Left colon (tissue), 2 donors: ENCODE measurements at regions not wholly inside any gene's neighbourhood (a gene's known extent, or its start where the extent isn't known, plus 50 kb on each side); places are given as distances from the start of the nearest gene placed in this dataset.
"Not testable (repeated sequence)": the region's sequence is repeated elsewhere in the genome, so short reads cannot be mapped to it uniquely, and the experiment has no call there.

ENCODE experiments used
- ATAC-seq: fragments of 200-7000 bp; cut with Tn5 transposase; one replicate; pipeline ENCODE4 v1.9.1; 2020; ENCODE audit warnings: mild to moderate bottlenecking, moderate library complexity
- DNase-seq, 2 donors: peaks; one replicate each; pipeline ENCODE4 v3.0.0-alpha.2; 2020
- intact Hi-C, 2 donors: fragments of 100-400 bp; cut with DNase I in 1 of 2; cut with micrococcal nuclease in 1 of 2; formaldehyde crosslinking; loops; one replicate each; pipeline versions ENCODE4 v1.11.2 to v1.14.0; 2022; cut with DNase I, micrococcal nuclease
- donor health status: DM: no; HTN: no; CAD: no.
- donor health status: DM: yes; HTN: yes; CAD: no.

GRCh38 chr16:63697736-63698135 lies 1424.1 kb downstream of the CDH11 start:
- DNase-seq (no peak), ATAC-seq (no peak)
- intact Hi-C loops, result no loop called here

GRCh38 chr16:63695347-63695746 lies 1426.5 kb downstream of the CDH11 start:
- ATAC-seq (no peak), DNase-seq (no peak)
- intact Hi-C loops, result no loop called here

DNA sequence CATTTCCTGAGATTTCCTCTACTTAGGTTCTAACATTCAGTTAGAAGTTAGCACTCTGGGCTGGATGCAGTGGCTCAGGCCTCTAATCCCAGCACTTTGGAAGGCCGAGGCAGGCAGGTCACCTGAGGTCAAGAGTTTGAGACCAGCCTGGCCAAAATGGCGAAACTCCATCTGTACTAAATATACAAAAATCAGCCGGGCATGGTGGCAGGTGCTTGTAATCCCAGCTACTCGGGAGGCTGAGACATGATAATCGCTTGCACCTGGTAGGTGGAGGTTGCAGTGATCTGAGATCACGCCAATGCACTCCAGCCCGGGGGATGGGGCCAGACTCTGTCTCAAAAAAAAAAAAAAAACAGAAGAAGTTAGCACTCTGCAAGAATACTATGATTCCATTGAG lies 1430.9 kb downstream of the CDH11 start:
- no peak for ATAC-seq

GRCh38 chr16:63690267-63690666 lies 1431.6 kb downstream of the CDH11 start:
- DNase-seq (no peak), ATAC-seq (no peak)
- intact Hi-C loops, result no loop called here

More for the DNA sequence above, 1430.9 kb downstream of the CDH11 start:
- DNase-seq, result no peak
- intact Hi-C loops, result no loop called here

GRCh38 chr16:63689068-63689467 lies 1432.8 kb downstream of the CDH11 start:
- DNase-seq (no peak), ATAC-seq (no peak)
- intact Hi-C loops, result no loop called here

- no peak for DNase-seq
- intact Hi-C loops, result no loop called here
- no peak for ATAC-seq
Observed at GRCh38 chr16:63684149-63685101, 1437.4 kb downstream of the CDH11 start.

DNA sequence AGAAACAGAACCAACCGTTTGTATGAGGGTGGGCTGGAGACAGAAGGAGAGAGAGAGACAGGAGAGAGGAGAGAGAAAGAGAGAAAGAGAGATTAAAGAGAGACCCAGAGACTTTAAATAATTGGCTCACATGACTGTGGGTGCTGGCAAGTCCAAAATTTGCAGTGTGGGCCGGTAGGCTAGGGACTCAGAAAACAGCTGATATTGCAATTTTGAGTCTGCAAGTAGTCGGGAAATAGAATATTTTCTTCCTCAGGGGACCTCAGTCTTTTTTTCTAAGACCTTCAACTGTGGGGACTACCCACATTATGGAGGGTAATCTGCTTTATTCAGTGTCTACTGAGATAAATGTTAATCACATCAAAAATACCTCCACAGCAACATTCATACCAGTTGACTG lies 1439.0 kb downstream of the CDH11 start:
- DNase-seq, result no peak
- intact Hi-C loops, result no loop called here
- ATAC-seq, result no peak

- DNase-seq (no peak), ATAC-seq (no peak)
- intact Hi-C loops, result no loop called here
Observed at GRCh38 chr16:63672493-63672892, 1449.4 kb downstream of the CDH11 start.

DNA sequence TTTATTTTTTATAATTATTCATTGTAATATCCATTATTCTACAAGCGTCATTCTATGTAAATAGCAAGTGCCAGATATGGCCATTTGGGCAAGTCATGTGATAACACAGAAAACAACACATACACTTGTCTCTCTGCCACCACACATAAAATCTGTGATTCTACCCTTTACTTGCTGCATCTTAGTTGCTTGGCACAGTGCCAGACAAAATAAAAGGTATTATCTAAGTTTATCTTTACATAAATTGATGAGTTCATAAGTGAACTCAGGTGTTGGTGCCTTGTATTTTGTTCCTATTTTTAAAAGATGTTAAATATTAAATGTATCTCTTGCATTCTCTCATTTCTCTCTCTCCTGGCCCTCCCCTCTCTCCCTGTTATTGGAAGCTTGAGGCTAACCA lies 1458.7 kb downstream of the CDH11 start:
- DNase-seq (no peak), ATAC-seq (no peak)
- intact Hi-C loops, result no loop called here

DNA sequence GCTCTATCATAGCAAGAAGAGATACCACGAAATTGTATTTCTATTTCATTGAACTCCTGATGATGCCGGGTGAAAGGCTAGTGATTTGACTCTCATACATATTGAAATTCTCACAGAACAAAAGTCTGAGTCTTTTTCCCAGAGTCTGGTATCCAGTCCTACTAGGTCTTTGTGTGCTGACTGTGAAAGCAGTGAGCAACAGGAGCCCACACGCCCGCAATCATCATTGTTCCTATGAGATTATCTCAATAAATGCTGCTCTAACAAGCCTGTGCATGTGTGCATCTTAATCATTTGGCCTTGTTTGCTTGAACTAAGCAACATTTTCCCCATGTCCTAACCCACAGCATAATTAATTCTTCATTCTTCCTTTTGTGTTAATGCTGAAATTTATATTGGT lies 1466.0 kb downstream of the CDH11 start:
- no peak for ATAC-seq
- intact Hi-C loops, result no loop called here

GRCh38 chr16:63653044-63653839 lies 1468.6 kb downstream of the CDH11 start:
- intact Hi-C loops, result no loop called here
- DNase-seq (no peak), ATAC-seq (no peak)

More for the DNA sequence above, 1466.0 kb downstream of the CDH11 start:
- DNase-seq, result no peak

DNA sequence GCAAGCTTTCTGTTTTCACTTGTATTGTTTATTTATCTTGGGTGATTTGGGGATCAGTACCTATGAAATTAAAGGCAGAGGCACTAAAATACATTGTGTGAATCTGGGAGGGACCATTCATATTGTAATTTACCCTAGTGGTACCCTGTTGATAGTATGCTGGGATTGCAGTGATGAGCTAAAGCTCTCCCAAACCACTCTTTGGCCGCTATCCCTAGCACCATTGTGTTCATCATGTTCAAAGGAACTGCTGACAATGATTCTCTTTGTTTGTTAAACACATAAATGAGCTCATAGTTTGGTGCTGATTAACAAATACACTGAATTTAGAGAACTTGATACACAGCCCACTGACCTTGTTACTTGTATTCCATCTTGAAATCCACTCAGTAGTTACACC lies 1469.8 kb downstream of the CDH11 start:
- DNase-seq, result no peak
- intact Hi-C loops, result no loop called here
- ATAC-seq, result no peak

DNA sequence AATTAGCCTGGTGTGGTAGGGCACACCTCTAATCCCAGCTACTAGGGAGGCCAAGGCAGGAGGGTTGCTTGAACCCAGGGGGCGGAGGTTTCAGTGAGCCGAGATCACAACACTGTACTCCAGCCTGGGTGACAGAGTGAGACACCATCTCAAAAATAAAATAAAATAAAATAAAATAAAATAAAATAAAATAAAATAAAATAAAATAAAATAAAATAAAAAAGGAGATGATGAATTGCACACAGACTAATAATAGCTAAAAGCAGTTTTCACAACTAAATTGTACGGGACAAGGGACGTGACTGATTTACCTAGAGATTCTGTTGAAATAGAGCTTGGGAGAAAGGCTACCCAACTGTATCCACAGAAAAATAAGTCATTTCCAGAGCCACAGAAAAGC lies 1471.3 kb downstream of the CDH11 start:
- intact Hi-C loops, result no loop called here
- no peak for ATAC-seq

DNA sequence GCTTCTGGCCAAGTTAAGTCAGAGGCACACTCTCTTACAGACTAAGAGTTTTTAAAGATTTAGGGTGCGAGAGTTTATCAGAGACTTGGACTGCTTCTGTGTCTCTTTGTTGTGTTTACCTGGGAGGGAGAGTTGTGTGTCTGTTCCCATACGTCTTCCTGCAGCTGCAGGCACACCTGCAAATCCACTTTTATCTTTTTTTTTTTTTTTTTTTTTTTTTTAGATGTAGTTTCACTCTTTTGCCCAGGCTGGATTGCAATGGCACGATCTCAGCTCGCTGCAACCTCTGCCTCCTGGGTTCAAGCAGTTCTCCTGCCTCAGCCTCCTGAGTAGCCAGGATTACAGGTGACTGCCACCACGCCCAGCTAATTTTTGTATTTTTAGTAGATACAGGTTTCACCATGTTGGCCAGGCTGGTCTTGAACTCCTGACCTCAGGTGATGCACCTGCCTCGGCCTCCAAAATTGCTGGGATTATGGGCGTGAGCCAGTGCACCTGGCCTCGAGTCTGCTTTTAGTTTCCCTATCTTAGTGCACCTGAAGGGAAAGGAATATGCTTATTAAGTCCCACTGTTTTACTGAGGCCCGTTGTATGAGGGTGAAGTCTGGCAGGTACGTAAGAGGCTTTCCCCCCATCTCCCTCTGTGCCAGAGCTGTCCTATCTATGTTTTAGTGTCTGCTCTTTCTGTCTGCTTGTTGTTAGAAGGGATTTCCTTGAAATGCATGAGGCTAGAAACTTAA lies 1488.0 kb downstream of the CDH11 start:
- ATAC-seq, intact Hi-C loops, DNase-seq: not testable (repeated sequence)

More for the DNA sequence above, 1471.3 kb downstream of the CDH11 start:
- DNase-seq, result no peak

DNA sequence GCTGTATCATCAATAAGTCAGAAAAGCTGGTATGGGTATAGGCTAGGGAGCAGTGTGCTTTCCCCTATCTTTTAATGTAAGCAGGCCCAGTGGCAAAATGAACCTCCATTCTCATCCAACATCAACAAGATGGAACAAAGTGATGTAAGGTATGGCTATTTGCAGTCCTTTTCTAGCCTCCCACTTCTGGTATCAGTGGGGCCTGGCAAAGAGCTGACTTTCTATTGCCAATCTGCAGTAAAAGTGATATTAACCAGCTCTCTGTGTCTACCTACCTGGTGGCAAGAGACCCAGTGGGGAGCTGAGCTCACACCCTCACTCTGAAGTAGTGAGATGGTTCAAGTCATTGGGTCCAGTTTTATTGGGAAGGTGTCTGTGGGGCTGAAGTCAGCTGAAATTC lies 1492.6 kb downstream of the CDH11 start:
- DNase-seq, result no peak
- ATAC-seq, result no peak
- intact Hi-C loops, result no loop called here

- intact Hi-C loops, result no loop called here
- ATAC-seq, result no peak
- DNase-seq, result no peak
Observed at GRCh38 chr16:63628812-63629211, 1493.1 kb downstream of the CDH11 start.

DNA sequence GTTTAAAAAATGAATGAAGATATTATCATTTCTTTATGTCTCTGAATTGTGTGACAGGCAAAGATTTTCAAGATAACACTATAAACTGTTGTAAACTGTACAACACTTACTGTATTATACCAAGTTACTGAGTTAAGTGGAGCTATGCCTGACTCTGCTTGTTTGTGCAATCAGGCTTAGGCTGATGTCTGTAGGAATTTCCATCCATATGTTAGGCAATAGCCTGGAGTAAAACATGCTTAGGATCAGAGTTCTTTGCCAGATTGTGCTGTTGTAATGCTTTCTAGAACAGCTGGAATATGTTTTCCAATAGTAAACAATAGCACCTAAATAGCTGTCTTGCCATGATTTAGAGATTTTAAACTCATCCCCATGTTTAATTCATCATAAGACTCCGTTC lies 1496.7 kb downstream of the CDH11 start:
- no peak for ATAC-seq
- no peak for DNase-seq
- intact Hi-C loops, result no loop called here

DNA sequence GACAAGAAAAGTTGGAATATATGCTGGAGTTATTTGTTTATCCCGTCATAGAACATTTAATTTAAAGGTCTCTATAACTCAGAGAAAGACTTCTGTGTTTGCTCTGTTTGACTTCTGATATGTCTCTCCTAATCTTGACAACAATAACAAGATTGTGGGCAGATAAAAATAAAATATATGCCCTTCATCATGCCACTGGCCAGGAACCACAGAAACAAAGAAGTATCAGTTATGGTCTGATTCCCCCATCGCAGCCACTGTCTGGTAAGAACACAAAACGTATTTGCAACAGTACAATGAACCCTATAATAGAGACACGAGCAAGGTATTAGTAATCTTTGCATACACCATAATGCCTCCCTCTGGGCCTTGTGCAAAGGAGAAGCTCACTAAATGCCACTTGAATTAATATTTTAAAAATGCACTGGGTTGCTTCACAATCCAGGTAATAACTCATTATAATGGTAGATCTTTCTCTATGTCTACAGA lies 1498.3 kb downstream of the CDH11 start:
- DNase-seq, result no peak
- intact Hi-C loops, result no loop called here

DNA sequence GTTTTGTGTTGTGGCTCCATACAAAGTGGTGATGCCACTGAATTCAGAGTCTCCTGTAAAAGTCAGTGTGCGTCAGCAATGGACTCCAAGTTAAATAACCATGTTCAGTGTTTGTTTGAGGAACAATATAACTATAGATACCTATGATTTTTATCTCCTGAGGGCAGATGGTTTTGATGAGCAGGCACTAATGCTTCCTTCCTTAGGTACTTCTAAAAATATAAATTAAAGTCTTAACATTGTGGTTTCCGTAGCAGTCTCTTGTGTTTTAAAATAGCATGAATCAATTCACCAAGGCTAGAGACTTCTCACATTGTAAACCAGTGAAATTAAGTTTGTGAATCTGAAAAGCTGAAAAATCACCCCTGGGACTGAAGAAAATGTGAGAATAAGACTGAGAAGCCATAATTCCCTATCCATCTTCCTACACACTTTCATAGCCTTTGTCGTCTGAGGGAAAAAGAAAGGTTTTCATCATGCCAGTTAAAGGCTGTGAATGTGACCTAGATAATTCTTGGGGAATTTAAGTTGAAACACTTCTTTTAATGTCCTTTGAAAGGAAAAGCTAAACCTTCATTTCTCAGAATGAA lies 1502.9 kb downstream of the CDH11 start:
- DNase-seq, result no peak
- intact Hi-C loops, result no loop called here
- no peak for ATAC-seq

More for the DNA sequence above, 1498.3 kb downstream of the CDH11 start:
- no peak for ATAC-seq
